ENCODE measurements at regions not wholly inside any gene's neighbourhood (a gene's known extent, or its start where the extent isn't known, plus 50 kb on each side); places are given as distances from the start of the nearest gene placed in this dataset.
A peak's percentile ranks its signal among the peaks of the same experiment; 100 is the strongest.

- H3K27ac ChIP-seq (ENCODE audit: low read depth in 1 of 3, low read length in 2 of 3): no peak overlapping the region
- FAIRE-seq: no peak
- WGBS, 3 donors: 67 to 76% (median 70%) methylated on average over 6 of the region's 6 CpGs
These were observed 256.8 kb upstream of the ADAMTS16 start for GRCh38 chr5:4883360-4883759.

GRCh38 chr5:4893063-4893744, 246.9 kb upstream of the ADAMTS16 start:
- Histone ChIP-seq H3K27me3 (ENCODE audit: control insufficient read depth in 3 of 3, insufficient read depth in 3 of 3, low read length in 3 of 3) (no peaks in the 10 kb centered on the region), H3K9me3 (ENCODE audit: control insufficient read depth in 2 of 2, insufficient read depth in 1 of 2, low read depth in 1 of 2, low read length in 1 of 2) (no peaks in the 10 kb centered on the region), H3K4me1 (ENCODE audit: control insufficient read depth in 3 of 3, insufficient read depth in 2 of 3, low read depth in 1 of 3, low read length in 2 of 3) (no peaks in the 10 kb centered on the region), H3K36me3 (ENCODE audit: control insufficient read depth in 3 of 3, insufficient read depth in 2 of 3, low read depth in 1 of 3, low read length in 3 of 3) (no peaks in the 10 kb centered on the region), H3K4me3 (ENCODE audit: low read depth in 1 of 3, low read length in 3 of 3) (no peak overlapping the region), H3K27ac (ENCODE audit: low read depth in 1 of 3, low read length in 2 of 3) (no peak overlapping the region)
- DNase-seq (no peak), FAIRE-seq (no peak)
- 61 to 71% (median 67%) methylated on average over 9 of the region's 9 CpGs for WGBS, 3 donors

More at GRCh38 chr5:4883360-4883759, 256.8 kb upstream of the ADAMTS16 start:
- H3K27me3 ChIP-seq (ENCODE audit: control insufficient read depth in 3 of 3, insufficient read depth in 3 of 3, low read length in 3 of 3): no peaks in the 10 kb centered on the region
- H3K36me3 ChIP-seq (ENCODE audit: control insufficient read depth in 3 of 3, insufficient read depth in 2 of 3, low read depth in 1 of 3, low read length in 3 of 3): no peaks in the 10 kb centered on the region
- H3K4me1 ChIP-seq (ENCODE audit: control insufficient read depth in 3 of 3, insufficient read depth in 2 of 3, low read depth in 1 of 3, low read length in 2 of 3): no peaks in the 10 kb centered on the region
- H3K4me3 ChIP-seq (ENCODE audit: low read depth in 1 of 3, low read length in 3 of 3): no peak overlapping the region
- no peaks in the 10 kb centered on the region for H3K9me3 ChIP-seq (ENCODE audit: control insufficient read depth in 2 of 2, insufficient read depth in 1 of 2, low read depth in 1 of 2, low read length in 1 of 2)
- no peak for DNase-seq

- Histone ChIP-seq H3K36me3 (ENCODE audit: control insufficient read depth in 3 of 3, insufficient read depth in 2 of 3, low read depth in 1 of 3, low read length in 3 of 3) (no peaks in the 10 kb centered on the region), H3K4me1 (ENCODE audit: control insufficient read depth in 3 of 3, insufficient read depth in 2 of 3, low read depth in 1 of 3, low read length in 2 of 3) (no peaks in the 10 kb centered on the region), H3K27ac (ENCODE audit: low read depth in 1 of 3, low read length in 2 of 3) (no peak overlapping the region), H3K27me3 (ENCODE audit: control insufficient read depth in 3 of 3, insufficient read depth in 3 of 3, low read length in 3 of 3) (no peaks in the 10 kb centered on the region), H3K4me3 (ENCODE audit: low read depth in 1 of 3, low read length in 3 of 3) (no peak overlapping the region), H3K9me3 (ENCODE audit: control insufficient read depth in 2 of 2, insufficient read depth in 1 of 2, low read depth in 1 of 2, low read length in 1 of 2) (no peaks in the 10 kb centered on the region)
- 64 to 68% (median 66%) methylated on average over 5 of the region's 5 CpGs for WGBS, 3 donors
- DNase-seq (no peak), FAIRE-seq (no peak)
These were observed 243.8 kb upstream of the ADAMTS16 start for GRCh38 chr5:4896328-4896727.

GRCh38 chr5:4901305-4901811, 238.8 kb upstream of the ADAMTS16 start:
- FAIRE-seq (no peak), DNase-seq (no peak)
- no peak overlapping the region for H3K4me3 ChIP-seq (ENCODE audit: low read depth in 1 of 3, low read length in 3 of 3)
- H3K36me3 ChIP-seq (ENCODE audit: control insufficient read depth in 3 of 3, insufficient read depth in 2 of 3, low read depth in 1 of 3, low read length in 3 of 3): no peaks in the 10 kb centered on the region
- H3K27me3 ChIP-seq (ENCODE audit: control insufficient read depth in 3 of 3, insufficient read depth in 3 of 3, low read length in 3 of 3): no peaks in the 10 kb centered on the region
- H3K4me1 ChIP-seq (ENCODE audit: control insufficient read depth in 3 of 3, insufficient read depth in 2 of 3, low read depth in 1 of 3, low read length in 2 of 3): no peaks in the 10 kb centered on the region
- H3K9me3 ChIP-seq (ENCODE audit: control insufficient read depth in 2 of 2, insufficient read depth in 1 of 2, low read depth in 1 of 2, low read length in 1 of 2): no peaks in the 10 kb centered on the region
- no peak overlapping the region for H3K27ac ChIP-seq (ENCODE audit: low read depth in 1 of 3, low read length in 2 of 3)
- WGBS, 3 donors: 65 to 78% (median 74%) methylated on average over 15 of the region's 15 CpGs

- Histone ChIP-seq H3K9me3 (ENCODE audit: control insufficient read depth in 2 of 2, insufficient read depth in 1 of 2, low read depth in 1 of 2, low read length in 1 of 2) (no peaks in the 10 kb centered on the region), H3K36me3 (ENCODE audit: control insufficient read depth in 3 of 3, insufficient read depth in 2 of 3, low read depth in 1 of 3, low read length in 3 of 3) (no peaks in the 10 kb centered on the region), H3K27me3 (ENCODE audit: control insufficient read depth in 3 of 3, insufficient read depth in 3 of 3, low read length in 3 of 3) (no peaks in the 10 kb centered on the region), H3K27ac (ENCODE audit: low read depth in 1 of 3, low read length in 2 of 3) (no peak overlapping the region), H3K4me3 (ENCODE audit: low read depth in 1 of 3, low read length in 3 of 3) (no peak overlapping the region), H3K4me1 (ENCODE audit: control insufficient read depth in 3 of 3, insufficient read depth in 2 of 3, low read depth in 1 of 3, low read length in 2 of 3) (no peaks in the 10 kb centered on the region)
- DNase-seq (no peak), FAIRE-seq (no peak)
- 62 to 74% (median 62%) methylated on average over 5 of the region's 5 CpGs for WGBS, 3 donors
These were observed 238.2 kb upstream of the ADAMTS16 start for GRCh38 chr5:4901924-4902323.

- H3K27ac ChIP-seq (ENCODE audit: low read depth in 1 of 3, low read length in 2 of 3): no peak overlapping the region
- DNase-seq (no peak), FAIRE-seq (no peak)
- no peaks in the 10 kb centered on the region for H3K27me3 ChIP-seq (ENCODE audit: control insufficient read depth in 3 of 3, insufficient read depth in 3 of 3, low read length in 3 of 3)
- no peaks in the 10 kb centered on the region for H3K4me1 ChIP-seq (ENCODE audit: control insufficient read depth in 3 of 3, insufficient read depth in 2 of 3, low read depth in 1 of 3, low read length in 2 of 3)
- H3K4me3 ChIP-seq (ENCODE audit: low read depth in 1 of 3, low read length in 3 of 3): no peak overlapping the region
- H3K9me3 ChIP-seq (ENCODE audit: control insufficient read depth in 2 of 2, insufficient read depth in 1 of 2, low read depth in 1 of 2, low read length in 1 of 2): peaks cover 0 to 2% of the 10 kb centered on the region in 2 donors
- 76 to 89% (median 83%) methylated on average over 19 of the region's 19 CpGs for WGBS, 3 donors
- no peaks in the 10 kb centered on the region for H3K36me3 ChIP-seq (ENCODE audit: control insufficient read depth in 3 of 3, insufficient read depth in 2 of 3, low read depth in 1 of 3, low read length in 3 of 3)
These were observed 234.2 kb upstream of the ADAMTS16 start for GRCh38 chr5:4905674-4906520.

GRCh38 chr5:4906786-4907185, 233.3 kb upstream of the ADAMTS16 start:
- Histone ChIP-seq H3K4me3 (ENCODE audit: low read depth in 1 of 3, low read length in 3 of 3) (no peak overlapping the region), H3K9me3 (ENCODE audit: control insufficient read depth in 2 of 2, insufficient read depth in 1 of 2, low read depth in 1 of 2, low read length in 1 of 2) (peaks cover 0 to 2% of the 10 kb centered on the region in 2 donors), H3K27me3 (ENCODE audit: control insufficient read depth in 3 of 3, insufficient read depth in 3 of 3, low read length in 3 of 3) (no peaks in the 10 kb centered on the region), H3K4me1 (ENCODE audit: control insufficient read depth in 3 of 3, insufficient read depth in 2 of 3, low read depth in 1 of 3, low read length in 2 of 3) (no peaks in the 10 kb centered on the region), H3K36me3 (ENCODE audit: control insufficient read depth in 3 of 3, insufficient read depth in 2 of 3, low read depth in 1 of 3, low read length in 3 of 3) (no peaks in the 10 kb centered on the region), H3K27ac (ENCODE audit: low read depth in 1 of 3, low read length in 2 of 3) (no peak overlapping the region)
- WGBS, 3 donors: 69 to 73% (median 69%) methylated on average over 1 of the region's 1 CpG
- FAIRE-seq (no peak), DNase-seq (no peak)

- no peak overlapping the region for H3K4me3 ChIP-seq (ENCODE audit: low read depth in 1 of 3, low read length in 3 of 3)
- no peaks in the 10 kb centered on the region for H3K4me1 ChIP-seq (ENCODE audit: control insufficient read depth in 3 of 3, insufficient read depth in 2 of 3, low read depth in 1 of 3, low read length in 2 of 3)
- peaks cover 0 to 2% of the 10 kb centered on the region in 2 donors for H3K9me3 ChIP-seq (ENCODE audit: control insufficient read depth in 2 of 2, insufficient read depth in 1 of 2, low read depth in 1 of 2, low read length in 1 of 2)
- no peak for FAIRE-seq
- H3K36me3 ChIP-seq (ENCODE audit: control insufficient read depth in 3 of 3, insufficient read depth in 2 of 3, low read depth in 1 of 3, low read length in 3 of 3): no peaks in the 10 kb centered on the region
- DNase-seq: peak in 1 of 2 donors; percentile 46
- H3K27ac ChIP-seq (ENCODE audit: low read depth in 1 of 3, low read length in 2 of 3): no peak overlapping the region
- WGBS, 3 donors: 14 to 58% (median 24%) methylated on average over 3 of the region's 3 CpGs
- H3K27me3 ChIP-seq (ENCODE audit: control insufficient read depth in 3 of 3, insufficient read depth in 3 of 3, low read length in 3 of 3): no peaks in the 10 kb centered on the region
These were observed 232.6 kb upstream of the ADAMTS16 start for GRCh38 chr5:4907571-4907970.

Measured in small intestine (tissue), 7 donors.